DMS114 treated with DMSO at 0.1 percent for 48 hours (cell line): ENCODE measurements at regions not wholly inside any gene's neighbourhood (a gene's known extent, or its start where the extent isn't known, plus 50 kb on each side); places are given as distances from the start of the nearest gene placed in this dataset.

Experiments
- DNase-seq: peaks from one replicate; lab custom pipeline; 2025; ENCODE audit not compliant: unreplicated experiment; lab: John Stamatoyannopoulos, UW

GRCh38 chr4:54992266-54992665, 133.1 kb downstream of the KDR start:
- no peak for DNase-seq

- no peak for DNase-seq
Observed at GRCh38 chr4:54988655-54989054, 136.7 kb downstream of the KDR start.

GRCh38 chr4:54986095-54986846, 139.1 kb downstream of the KDR start:
- DNase-seq: no peak

- no peak for DNase-seq
Observed at GRCh38 chr4:54976682-54977081, 148.7 kb downstream of the KDR start.

- no peak for DNase-seq
Observed at GRCh38 chr4:54976031-54976430, 149.4 kb downstream of the KDR start.

- no peak for DNase-seq
Observed at GRCh38 chr4:54973784-54974183, 151.6 kb downstream of the KDR start.

- peak; percentile 71 for DNase-seq
Observed at GRCh38 chr4:54971474-54971950, 153.9 kb downstream of the KDR start.

GRCh38 chr4:54967289-54967688, 158.1 kb downstream of the KDR start:
- DNase-seq: no peak

- peak; percentile 4 for DNase-seq
Observed at GRCh38 chr4:54961357-54961975, 163.9 kb downstream of the KDR start.

GRCh38 chr4:54959651-54960116, 165.7 kb downstream of the KDR start:
- DNase-seq: no peak

- no peak for DNase-seq
Observed at GRCh38 chr4:54959131-54959530, 166.3 kb downstream of the KDR start.

GRCh38 chr4:54958236-54958635, 167.2 kb downstream of the KDR start:
- DNase-seq: no peak

GRCh38 chr4:54954656-54955388, 170.6 kb downstream of the KDR start:
- no peak for DNase-seq

GRCh38 chr4:54946741-54947140, 178.7 kb downstream of the KDR start:
- no peak for DNase-seq

- no peak for DNase-seq
Observed at GRCh38 chr4:54945838-54946237, 179.6 kb downstream of the KDR start.

GRCh38 chr4:54942721-54943120, 182.7 kb downstream of the KDR start:
- no peak for DNase-seq

GRCh38 chr4:54941994-54942552, 183.3 kb downstream of the KDR start:
- DNase-seq: no peak

- no peak for DNase-seq
Observed at GRCh38 chr4:54940996-54941865, 184.2 kb downstream of the KDR start.

- no peak for DNase-seq
Observed at GRCh38 chr4:54937501-54937900, 187.9 kb downstream of the KDR start.

- no peak for DNase-seq
Observed at GRCh38 chr4:54933579-54933978, 191.8 kb downstream of the KDR start.

- no peak for DNase-seq
Observed at GRCh38 chr4:54930226-54930625, 195.2 kb downstream of the KDR start.
